K562 (cell line): ENCODE measurements at regions not wholly inside any gene's neighbourhood (a gene's known extent, or its start where the extent isn't known, plus 50 kb on each side); places are given as distances from the start of the nearest gene placed in this dataset.

ENCODE experiments used
- ARID2 ChIP-seq: fragments of 450-650 bp; IDR thresholded peaks from 2 replicates; pipeline ENCODE4 v1.6.1; 2017; ENCODE audit warnings: antibody characterized with exemption, mild to moderate bottlenecking
- ARNT ChIP-seq, 2 experiments: fragments of 450-650 bp; IDR thresholded peaks; 2 replicates each; pipeline ENCODE4 v1.6.1; 2016; ENCODE audit warnings: mild to moderate bottlenecking in 1 of 2
- DACH1 ChIP-seq: fragments of 450-650 bp; IDR thresholded peaks from 2 replicates; pipeline ENCODE4 v1.6.1; 2018; ENCODE audit not compliant: partially characterized antibody
- HOXB6 ChIP-seq: fragments of 250-450 bp; sonication (Bioruptor Pico); IDR thresholded peaks from 2 replicates; pipeline ENCODE4 v1.5.1; 2022; ENCODE audit warnings: mild to moderate bottlenecking, borderline replicate concordance
- NCOA1 ChIP-seq: fragments of 450-650 bp; IDR thresholded peaks from 2 replicates; pipeline ENCODE4 v1.6.1; 2016; ENCODE audit warnings: low read depth
- POLR2A ChIP-seq: fragments of 450-650 bp; conservative IDR thresholded peaks from 2 replicates; pipeline ENCODE4 v1.6.1; 2016
- RAD51 ChIP-seq: fragments of 450-650 bp; IDR thresholded peaks from 2 replicates; pipeline ENCODE4 v1.7.1; 2016; ENCODE audit warnings: low read depth, mild to moderate bottlenecking, borderline replicate concordance
- SMAD1 ChIP-seq: fragments of 150-350 bp; IDR thresholded peaks from 2 replicates; pipeline ENCODE4 v1.6.1; 2014; ENCODE audit warnings: low read length, low read depth; ENCODE audit not compliant: partially characterized antibody
- SMC3 ChIP-seq: conservative IDR thresholded peaks from 2 replicates; pipeline ENCODE4 v1.6.1; 2011; ENCODE audit warnings: low read depth, low read length, improper control_type of control experiment; ENCODE audit not compliant: insufficient read depth
- ZFP36 ChIP-seq: fragments of 150-350 bp; IDR thresholded peaks from 2 replicates; pipeline ENCODE4 v1.6.1; 2018; ENCODE audit warnings: low read length, low read depth; ENCODE audit not compliant: partially characterized antibody
- TF ChIP-seq, protein P1 (sequence below): fragments of 250-450 bp; sonication (Bioruptor Pico); IDR thresholded peaks from 2 replicates; pipeline ENCODE4 v1.4.0; 2020; ENCODE audit warnings: mild to moderate bottlenecking
- TF ChIP-seq, protein P2 (sequence below), 3 experiments: IDR thresholded peaks in 2 of 3; conservative IDR thresholded peaks in 1 of 3; 2 replicates each; pipeline ENCODE4 v1.5.1; 2011 to 2012; ENCODE audit warnings: low read length in 3 of 3, mild to moderate bottlenecking in 3 of 3, control low read depth in 2 of 3, improper control_type of control experiment in 1 of 3, inconsistent platforms in 1 of 3, low read depth in 1 of 3, mixed read lengths in 1 of 3, moderate library complexity in 1 of 3; ENCODE audit not compliant: insufficient read depth in 2 of 3

DNA sequence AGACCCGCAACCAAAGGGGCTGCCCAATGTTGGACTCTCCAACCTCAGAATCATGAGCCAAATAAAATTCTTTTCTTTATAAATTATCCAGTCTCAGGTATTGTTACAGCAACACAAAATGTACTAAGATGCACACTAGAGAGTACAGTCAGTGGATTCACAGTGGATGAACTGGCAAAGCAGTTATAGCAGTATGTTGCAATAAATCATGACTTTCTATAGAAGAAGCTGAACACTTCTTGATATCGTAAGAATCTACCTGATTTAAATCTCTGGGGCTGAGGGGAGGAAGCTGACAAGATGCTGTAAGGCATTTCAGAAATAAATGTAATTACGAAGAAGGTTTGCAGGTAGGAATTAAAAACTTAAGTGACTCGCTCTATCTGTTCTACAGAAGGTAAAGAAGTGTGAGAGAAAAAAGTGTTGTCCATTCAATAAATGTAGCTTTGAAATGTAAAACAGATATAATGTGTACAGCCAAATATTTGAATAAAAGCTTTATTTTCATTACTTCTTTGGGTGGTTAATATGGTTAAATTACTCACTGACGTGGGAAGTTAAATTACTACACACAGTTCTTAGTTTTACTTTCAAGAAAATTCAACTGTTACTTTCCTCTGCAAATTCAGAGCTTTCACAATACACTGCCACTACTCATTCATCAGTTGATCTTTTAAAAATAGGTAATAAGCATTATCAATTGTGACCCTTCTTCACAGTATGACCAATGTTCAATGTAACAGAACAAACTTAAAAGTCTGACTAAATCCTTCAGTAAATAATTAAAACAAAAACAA lies 439.1 kb downstream of the SHQ1 start:
- no peak for TF ChIP-seq HOXB6 (CRISPR knock-in tag)
- TF ChIP-seq ZFP36: no peak
- no peak for TF ChIP-seq ARNT (IDR thresholded peaks at IDR 0.05)
- TF ChIP-seq ARID2: no peak
- no peak for TF ChIP-seq SMC3
- no peak for TF ChIP-seq NCOA1
- no peak for TF ChIP-seq DACH1
- TF ChIP-seq RAD51: no peak
- TF ChIP-seq, protein P1, sequence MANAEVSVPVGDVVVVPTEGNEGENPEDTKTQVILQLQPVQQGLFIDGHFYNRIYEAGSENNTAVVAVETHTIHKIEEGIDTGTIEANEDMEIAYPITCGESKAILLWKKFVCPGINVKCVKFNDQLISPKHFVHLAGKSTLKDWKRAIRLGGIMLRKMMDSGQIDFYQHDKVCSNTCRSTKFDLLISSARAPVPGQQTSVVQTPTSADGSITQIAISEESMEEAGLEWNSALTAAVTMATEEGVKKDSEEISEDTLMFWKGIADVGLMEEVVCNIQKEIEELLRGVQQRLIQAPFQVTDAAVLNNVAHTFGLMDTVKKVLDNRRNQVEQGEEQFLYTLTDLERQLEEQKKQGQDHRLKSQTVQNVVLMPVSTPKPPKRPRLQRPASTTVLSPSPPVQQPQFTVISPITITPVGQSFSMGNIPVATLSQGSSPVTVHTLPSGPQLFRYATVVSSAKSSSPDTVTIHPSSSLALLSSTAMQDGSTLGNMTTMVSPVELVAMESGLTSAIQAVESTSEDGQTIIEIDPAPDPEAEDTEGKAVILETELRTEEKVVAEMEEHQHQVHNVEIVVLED (CRISPR knock-in tag): no peak
- no peak for TF ChIP-seq SMAD1
- no peak for TF ChIP-seq POLR2A
- TF ChIP-seq, protein P2, sequence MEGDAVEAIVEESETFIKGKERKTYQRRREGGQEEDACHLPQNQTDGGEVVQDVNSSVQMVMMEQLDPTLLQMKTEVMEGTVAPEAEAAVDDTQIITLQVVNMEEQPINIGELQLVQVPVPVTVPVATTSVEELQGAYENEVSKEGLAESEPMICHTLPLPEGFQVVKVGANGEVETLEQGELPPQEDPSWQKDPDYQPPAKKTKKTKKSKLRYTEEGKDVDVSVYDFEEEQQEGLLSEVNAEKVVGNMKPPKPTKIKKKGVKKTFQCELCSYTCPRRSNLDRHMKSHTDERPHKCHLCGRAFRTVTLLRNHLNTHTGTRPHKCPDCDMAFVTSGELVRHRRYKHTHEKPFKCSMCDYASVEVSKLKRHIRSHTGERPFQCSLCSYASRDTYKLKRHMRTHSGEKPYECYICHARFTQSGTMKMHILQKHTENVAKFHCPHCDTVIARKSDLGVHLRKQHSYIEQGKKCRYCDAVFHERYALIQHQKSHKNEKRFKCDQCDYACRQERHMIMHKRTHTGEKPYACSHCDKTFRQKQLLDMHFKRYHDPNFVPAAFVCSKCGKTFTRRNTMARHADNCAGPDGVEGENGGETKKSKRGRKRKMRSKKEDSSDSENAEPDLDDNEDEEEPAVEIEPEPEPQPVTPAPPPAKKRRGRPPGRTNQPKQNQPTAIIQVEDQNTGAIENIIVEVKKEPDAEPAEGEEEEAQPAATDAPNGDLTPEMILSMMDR (IDR thresholded peaks at IDR 0.05 in 2 of 3, conservative IDR thresholded peaks at IDR 0.05 in 1 of 3; ENCODE audit: insufficient read depth in 2 of 3, low read depth in 1 of 3, low read length in 3 of 3): no peak
